Germinal center (tissue), 1 donor: ENCODE measurements at regions not wholly inside any gene's neighbourhood (a gene's known extent, or its start where the extent isn't known, plus 50 kb on each side); places are given as distances from the start of the nearest gene placed in this dataset.
"Not testable (repeated sequence)": the region's sequence is repeated elsewhere in the genome, so short reads cannot be mapped to it uniquely, and the experiment has no call there.

Experiments
- DNase-seq: peaks from one replicate; pipeline ENCODE4 v3.0.0; 2012; ENCODE audit warnings: mixed read lengths, low spot score

- no peak for DNase-seq
Measured at GRCh38 chr21:15119486-15119885, 54.7 kb upstream of the NRIP1 start.

- DNase-seq, result no peak
Measured at GRCh38 chr21:15121097-15121654, 56.4 kb upstream of the NRIP1 start.

GRCh38 chr21:15121655-15122120 is 56.9 kb upstream of the NRIP1 start:
- no peak for DNase-seq

GRCh38 chr21:15122241-15122640 is 57.4 kb upstream of the NRIP1 start:
- no peak for DNase-seq

- no peak for DNase-seq
Measured at GRCh38 chr21:15124731-15125130, 59.9 kb upstream of the NRIP1 start.

GRCh38 chr21:15126948-15127347 is 62.1 kb upstream of the NRIP1 start:
- DNase-seq, result no peak

GRCh38 chr21:15127437-15127836 is 62.6 kb upstream of the NRIP1 start:
- DNase-seq, result no peak

GRCh38 chr21:15128267-15128666 is 63.5 kb upstream of the NRIP1 start:
- DNase-seq, result no peak

GRCh38 chr21:15128714-15129113 is 63.9 kb upstream of the NRIP1 start:
- not testable (repeated sequence) for DNase-seq

GRCh38 chr21:15130326-15130725 is 65.5 kb upstream of the NRIP1 start:
- DNase-seq, result no peak

- DNase-seq, result no peak
Measured at GRCh38 chr21:15130751-15131150, 66.0 kb upstream of the NRIP1 start.

GRCh38 chr21:15132781-15133180 is 68.0 kb upstream of the NRIP1 start:
- no peak for DNase-seq

GRCh38 chr21:15134701-15135470 is 70.1 kb upstream of the NRIP1 start:
- no peak for DNase-seq

GRCh38 chr21:15135867-15136629 is 71.2 kb upstream of the NRIP1 start:
- no peak for DNase-seq

GRCh38 chr21:15138490-15138889 is 73.7 kb upstream of the NRIP1 start:
- no peak for DNase-seq

GRCh38 chr21:15139898-15140297 is 75.1 kb upstream of the NRIP1 start:
- DNase-seq, result no peak

GRCh38 chr21:15140321-15141019 is 75.7 kb upstream of the NRIP1 start:
- no peak for DNase-seq

- no peak for DNase-seq
Measured at GRCh38 chr21:15141261-15141970, 76.6 kb upstream of the NRIP1 start.

- DNase-seq, result no peak
Measured at GRCh38 chr21:15144026-15144425, 79.2 kb upstream of the NRIP1 start.

- no peak for DNase-seq
Measured at GRCh38 chr21:15148437-15148836, 83.6 kb upstream of the NRIP1 start.

GRCh38 chr21:15149600-15150224 is 84.9 kb upstream of the NRIP1 start:
- no peak for DNase-seq
